Activated CD4-positive, alpha-beta T cell treated with anti-CD3 and anti-CD28 coated beads, Interleukin-2, amount 50 U/mL, for 24 hours (primary cell): ENCODE measurements at regions not wholly inside any gene's neighbourhood (a gene's known extent, or its start where the extent isn't known, plus 50 kb on each side); places are given as distances from the start of the nearest gene placed in this dataset.
"Not testable (repeated sequence)": the region's sequence is repeated elsewhere in the genome, so short reads cannot be mapped to it uniquely, and the experiment has no call there.

Experiments used
- DNase-seq, 2 donors: peaks; one replicate each; pipeline ENCODE4 v3.0.0-alpha.2; 2020; ENCODE audit warnings: low read depth in 1 of 2, low spot score in 1 of 2

GRCh38 chr15:20625469-20625868, 83.9 kb upstream of the GOLGA6L6 start:
- DNase-seq: not testable (repeated sequence)

- not testable (repeated sequence) for DNase-seq
Observed at GRCh38 chr15:20624085-20624484, 82.5 kb upstream of the GOLGA6L6 start.

- DNase-seq: not testable (repeated sequence)
Observed at GRCh38 chr15:20622117-20622516, 80.5 kb upstream of the GOLGA6L6 start.

GRCh38 chr15:20614549-20614948, 72.9 kb upstream of the GOLGA6L6 start:
- DNase-seq: not testable (repeated sequence)

- not testable (repeated sequence) for DNase-seq
Observed at GRCh38 chr15:20612796-20613195, 71.2 kb upstream of the GOLGA6L6 start.

- not testable (repeated sequence) for DNase-seq
Observed at GRCh38 chr15:20612356-20612755, 70.8 kb upstream of the GOLGA6L6 start.

- DNase-seq: not testable (repeated sequence)
Observed at GRCh38 chr15:20611667-20612290, 70.2 kb upstream of the GOLGA6L6 start.

GRCh38 chr15:20608179-20608578, 66.6 kb upstream of the GOLGA6L6 start:
- not testable (repeated sequence) for DNase-seq

GRCh38 chr15:20597245-20597644, 55.6 kb upstream of the GOLGA6L6 start:
- not testable (repeated sequence) for DNase-seq

- not testable (repeated sequence) for DNase-seq
Observed at GRCh38 chr15:20594219-20594618, 52.6 kb upstream of the GOLGA6L6 start.

GRCh38 chr15:20591936-20592335, 50.3 kb upstream of the GOLGA6L6 start:
- DNase-seq: not testable (repeated sequence)
